HepG2 (cell line): ENCODE measurements at regions not wholly inside any gene's neighbourhood (a gene's known extent, or its start where the extent isn't known, plus 50 kb on each side); places are given as distances from the start of the nearest gene placed in this dataset.

Experiments
- ATAC-seq: fragments of 200-7000 bp; cut with Tn5 transposase; 3 replicates; pipeline ENCODE4 v1.9.1; 2020; ENCODE audit warnings: mild to moderate bottlenecking, moderate library complexity
- BruUV-seq: library from RNA; stranded (reverse); fragments of 400-500 nt; replicated peaks from 2 replicates; lab custom pipeline; 2021; lab: Mats Ljungman, UMichigan
- CTCF ChIA-PET: fragments of 300-600 bp; formaldehyde crosslinking; extraction: SDS; loops from one replicate; lab custom pipeline; 2021; ENCODE audit warnings: low total read pairs, inconsistent platforms, low intra/inter-chr PET ratio; lab: Yijun Ruan, JAX
- POLR2A ChIA-PET: fragments of 350-600 bp; sonication (Branson Sonifier 250); formaldehyde crosslinking; loops from one replicate; lab custom pipeline; 2020; ENCODE audit warnings: antibody characterized with exemption, inconsistent platforms; lab: Yijun Ruan, JAX
- DNase-seq: peaks from one replicate; pipeline ENCODE4 v3.0.0-alpha.2; 2015; ENCODE audit warnings: low spot score
- FAIRE-seq: peaks from 3 replicates; lab custom pipeline; 2011; peaks lifted over from hg19 to GRCh38; lab: Jason Lieb, UNC
- H2AFZ ChIP-seq: one replicate; pipeline ENCODE4 v1.6.1; 2011; ENCODE audit warnings: low read length, inconsistent platforms
- H3K27ac ChIP-seq: fragments of 300-600 bp; 3 replicates; pipeline ENCODE4 v1.8.0; 2011; ENCODE audit warnings: mixed run types, mild to moderate bottlenecking, mixed read lengths, low read length, inconsistent platforms; ENCODE audit not compliant: insufficient read depth; ENCODE audit errors: extremely low read length
- H3K27me3 ChIP-seq, 2 experiments: fragments of 200-600 bp in 1 of 2; 2 replicates in 1 of 2; 3 replicates in 1 of 2; pipeline versions ENCODE4 v1.6.0 to v1.8.0; 2011; ENCODE audit warnings: low read length in 2 of 2, mild to moderate bottlenecking in 2 of 2, moderate library complexity in 2 of 2, inconsistent platforms in 1 of 2; ENCODE audit not compliant: insufficient read depth in 2 of 2, control insufficient read depth in 1 of 2
- H3K36me3 ChIP-seq, 2 experiments: fragments of 200-600 bp in 1 of 2; replicated peaks in 1 of 2; 2 replicates in 1 of 2; 3 replicates in 1 of 2; pipeline versions ENCODE4 v1.5.1 to v1.8.0; 2011; ENCODE audit warnings: low read length in 2 of 2, inconsistent platforms in 1 of 2; ENCODE audit not compliant: insufficient read depth in 2 of 2, control insufficient read depth in 1 of 2
- H3K4me1 ChIP-seq: 2 replicates; pipeline ENCODE4 v1.5.1; 2012; ENCODE audit warnings: low read length, inconsistent platforms; ENCODE audit not compliant: insufficient read depth
- H3K4me2 ChIP-seq: 2 replicates; pipeline ENCODE4 v1.6.0; 2011; ENCODE audit warnings: low read depth, low read length, inconsistent platforms
- H3K4me3 ChIP-seq, 3 experiments: fragments of 200-600 bp in 1 of 3; sonication (generic), shearing (Covaris generic) in 1 of 3; replicated peaks in 1 of 3; 2 replicates each; pipeline ENCODE4 v1.5.1; 2011 to 2016; ENCODE audit warnings: low read length in 3 of 3, inconsistent platforms in 2 of 3, low read depth in 2 of 3, mild to moderate bottlenecking in 2 of 3, control low read depth in 1 of 3, mixed read lengths in 1 of 3; ENCODE audit not compliant: insufficient read depth in 1 of 3
- H3K79me2 ChIP-seq: one replicate; pipeline ENCODE4 v1.6.1; 2011; ENCODE audit warnings: low read length, inconsistent platforms; ENCODE audit not compliant: insufficient read depth
- H3K9ac ChIP-seq: 2 replicates; pipeline ENCODE4 v1.6.0; 2011; ENCODE audit warnings: mild to moderate bottlenecking, low read depth, low read length, inconsistent platforms; ENCODE audit not compliant: insufficient read depth
- H3K9me3 ChIP-seq: 2 replicates; pipeline ENCODE4 v1.5.1; 2012; ENCODE audit warnings: mild to moderate bottlenecking, low read length
- H4K20me1 ChIP-seq: 2 replicates; pipeline ENCODE4 v1.6.0; 2011; ENCODE audit warnings: inconsistent platforms, mild to moderate bottlenecking, low read length, moderate library complexity; ENCODE audit not compliant: insufficient read depth
- HDAC2 ChIP-seq: sonication (generic); formaldehyde crosslinking; IDR thresholded peaks from 2 replicates; pipeline ENCODE4 v1.4.0; 2020; ENCODE audit warnings: missing genetic modification reagents
- MAF1 ChIP-seq: sonication (generic); formaldehyde crosslinking; IDR thresholded peaks from 2 replicates; pipeline ENCODE4 v1.5.0; 2020; ENCODE audit warnings: missing genetic modification reagents, borderline replicate concordance
- MYNN ChIP-seq: sonication (generic); formaldehyde crosslinking; IDR thresholded peaks from 2 replicates; pipeline ENCODE4 v1.4.0; 2020; ENCODE audit warnings: mild to moderate bottlenecking, low read depth, missing genetic modification reagents
- PCBP1 ChIP-seq: fragments of 200-400 bp; formaldehyde crosslinking; IDR thresholded peaks from 2 replicates; pipeline ENCODE4 v1.6.1; 2017; ENCODE audit warnings: mild to moderate bottlenecking, low read depth, low read length, borderline replicate concordance
- RBM22 ChIP-seq: fragments of 200-400 bp; formaldehyde crosslinking; optimal IDR thresholded peaks from 2 replicates; pipeline ENCODE3; 2017; ENCODE audit warnings: mild to moderate bottlenecking, low read length, moderate library complexity
- SYNCRIP ChIP-seq: fragments of 200-400 bp; formaldehyde crosslinking; IDR thresholded peaks from 2 replicates; pipeline ENCODE4 v1.6.1; 2018; ENCODE audit warnings: mild to moderate bottlenecking, low read depth, low read length; ENCODE audit not compliant: insufficient read depth
- U2AF1 ChIP-seq: fragments of 200-400 bp; formaldehyde crosslinking; optimal IDR thresholded peaks from 2 replicates; pipeline ENCODE3; 2017; ENCODE audit warnings: mild to moderate bottlenecking, low read depth, low read length
- ZC3H13 ChIP-seq: sonication (generic); formaldehyde crosslinking; IDR thresholded peaks from 2 replicates; pipeline ENCODE4 v1.8.1; 2023; ENCODE audit warnings: mild to moderate bottlenecking, missing genetic modification reagents, moderate library complexity
- ZFP1 ChIP-seq: IDR thresholded peaks from 2 replicates; pipeline ENCODE4 v1.6.1; 2016
- ZNF256 ChIP-seq: sonication (generic); formaldehyde crosslinking; conservative IDR thresholded peaks from 2 replicates; pipeline ENCODE4 v1.4.0; 2020; ENCODE audit warnings: missing genetic modification reagents
- ZNF282 ChIP-seq: fragments of 450-650 bp; IDR thresholded peaks from 2 replicates; pipeline ENCODE4 v1.6.1; 2018; ENCODE audit not compliant: partially characterized antibody
- ZNF337 ChIP-seq: sonication (generic); formaldehyde crosslinking; IDR thresholded peaks from 2 replicates; pipeline ENCODE4 v1.5.1; 2020; ENCODE audit warnings: missing genetic modification reagents, low read depth, mild to moderate bottlenecking, borderline replicate concordance
- ZNF501 ChIP-seq: sonication (generic); formaldehyde crosslinking; IDR thresholded peaks from 2 replicates; pipeline ENCODE4 v1.5.1; 2020; ENCODE audit warnings: mild to moderate bottlenecking, moderate library complexity, missing genetic modification reagents
- ZNF761 ChIP-seq: sonication (generic); formaldehyde crosslinking; conservative IDR thresholded peaks from 2 replicates; pipeline ENCODE4 v1.4.0; 2020; ENCODE audit warnings: mild to moderate bottlenecking, missing genetic modification reagents
- WGBS: methylation state at CpG from one replicate; pipeline ENCODE4 v1.1.6; 2017; ENCODE audit warnings: low lambda C conversion rate; 5-methylcytosine and 5-hydroxymethylcytosine counted together
- in situ Hi-C: cut with HindIII; loops from 2 replicates; pipeline ENCODE4 v1.10.0; 2017; ENCODE audit warnings: low pct_unique_long_range_greater_than_20kb; ENCODE audit not compliant: extremely low pct_ligation_motif_present
- intact Hi-C: fragments of 100-400 bp; cut with micrococcal nuclease; formaldehyde crosslinking; loops from one replicate; pipeline ENCODE4 v1.10.0; 2022; ENCODE audit not compliant: unreplicated experiment

DNA sequence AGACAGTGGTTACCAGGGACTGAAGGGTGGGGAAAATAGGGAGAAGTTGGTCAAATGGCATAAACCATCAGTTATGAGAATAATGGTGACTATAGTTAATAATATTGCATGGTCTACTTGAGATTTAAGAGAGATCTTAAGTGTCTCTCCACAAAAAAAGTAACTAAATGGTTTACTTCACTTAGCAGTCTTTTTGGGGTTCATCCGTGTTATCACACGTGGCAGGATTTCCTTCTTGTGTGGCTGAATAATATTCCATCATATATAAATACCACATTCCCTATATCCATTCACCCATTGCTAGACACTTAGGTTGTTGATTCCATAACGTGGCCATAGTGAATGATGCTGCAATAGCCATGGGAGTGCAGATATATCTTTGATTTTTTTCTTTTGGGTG is 967.0 kb downstream of the UQCRFS1 start (continued):
- TF ChIP-seq ZNF337 (CRISPR knock-in tag) (no peak), HDAC2 (CRISPR knock-in tag) (no peak), ZNF761 (CRISPR knock-in tag) (no peak), MYNN (no peak), ZNF282 (no peak)
- TF ChIP-seq, all 625 proteins: peak for 0

DNA sequence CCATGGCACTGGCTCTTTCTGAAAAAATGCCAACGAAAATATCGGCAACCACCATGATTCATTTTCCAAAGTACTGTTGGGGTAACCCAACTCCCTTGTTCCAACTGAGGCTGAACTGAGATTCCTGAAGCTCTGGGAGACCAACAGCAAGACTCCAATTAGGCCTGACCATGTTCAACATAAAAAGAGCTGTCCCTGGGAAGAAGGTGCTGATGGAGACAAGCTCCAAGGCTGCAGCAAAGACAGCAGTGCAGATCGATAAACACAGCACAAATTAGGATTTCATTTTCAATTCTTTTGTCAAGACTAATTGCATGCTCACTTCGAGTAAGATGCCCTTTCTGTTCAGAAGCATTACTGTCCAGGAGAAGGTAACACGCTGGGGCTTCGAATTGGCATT is 968.0 kb downstream of the UQCRFS1 start:
- H3K4me2 ChIP-seq = no peak overlapping the region
- DNase-seq (no peak), FAIRE-seq (no peak), ATAC-seq (no peak)
- H3K36me3 ChIP-seq = no peaks in the 10 kb centered on the region
- BruUV-seq = no TSS peak
- no peaks in the 10 kb centered on the region for H3K4me1 ChIP-seq
- no peak overlapping the region for H3K4me3 ChIP-seq
- no peak overlapping the region for H2AFZ ChIP-seq
- POLR2A ChIA-PET = no interaction called here
- no peaks in the 10 kb centered on the region for H4K20me1 ChIP-seq
- no peak overlapping the region for H3K9ac ChIP-seq
- intact Hi-C loops = no loop called here
- no peak overlapping the region for H3K27ac ChIP-seq
- in situ Hi-C loops = no loop called here
- no peak for TF ChIP-seq ZC3H13
- no peak for TF ChIP-seq ZNF256
- no peak for TF ChIP-seq SYNCRIP
- no peak for TF ChIP-seq U2AF1
- TF ChIP-seq PCBP1 = no peak
- no peak for TF ChIP-seq RBM22
- no peak for TF ChIP-seq ZNF501 (CRISPR knock-in tag)
- no peak for TF ChIP-seq ZFP1 (CRISPR knock-in tag)
- no peak for TF ChIP-seq MAF1 (CRISPR knock-in tag)
- CTCF ChIA-PET = no interaction called here
- 4% methylated on average over 4 of the region's 6 CpGs for WGBS
- H3K9me3 ChIP-seq = peaks cover 91% of the 10 kb centered on the region
- H3K79me2 ChIP-seq = no peaks in the 10 kb centered on the region
- H3K27me3 ChIP-seq = no peaks in the 10 kb centered on the region
